GM13977 (cell line): ENCODE measurements at regions not wholly inside any gene's neighbourhood (a gene's known extent, or its start where the extent isn't known, plus 50 kb on each side); places are given as distances from the start of the nearest gene placed in this dataset.

Source experiments
- DNase-seq: peaks from one replicate; pipeline ENCODE4 v3.0.0; 2012; ENCODE audit warnings: low spot score
- in situ Hi-C: fragments of 300-500 bp; cut with MboI; formaldehyde crosslinking; loops from one replicate; pipeline ENCODE4 v1.12.0; 2022; ENCODE audit warnings: low sequenced_read_pairs, low pct_unique_long_range_greater_than_20kb, mixed read lengths, inconsistent platforms; ENCODE audit not compliant: unreplicated experiment
- TF ChIP-seq, protein P1 (sequence below): IDR thresholded peaks from 2 replicates; pipeline ENCODE4 v1.5.1; 2012; ENCODE audit warnings: mild to moderate bottlenecking, control low read depth; ENCODE audit not compliant: insufficient read depth; ENCODE audit errors: extremely low read depth, missing control alignments

DNA sequence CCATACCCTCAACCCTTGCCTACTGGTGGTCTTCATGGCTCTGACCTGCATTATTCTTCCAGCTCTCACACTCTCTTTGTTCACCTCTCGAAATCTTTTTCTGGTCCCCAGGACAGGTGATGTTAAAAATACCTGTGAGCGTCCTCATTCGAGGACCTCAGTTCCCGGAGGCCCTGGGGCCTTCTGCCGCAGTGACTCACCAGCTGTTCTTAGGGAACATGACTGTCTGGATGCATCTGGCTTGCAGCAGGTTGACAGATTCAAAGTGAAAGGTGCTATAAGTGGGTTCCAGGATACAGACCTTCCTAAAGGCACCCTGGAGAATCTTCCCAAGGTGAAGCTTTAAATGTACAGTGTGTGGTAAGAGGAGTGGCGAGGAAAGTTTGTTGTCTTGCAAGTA, 210.4 kb upstream of the KCNG1 start:
- DNase-seq, result no peak
- in situ Hi-C loops, result no loop called here
- TF ChIP-seq, protein P1, sequence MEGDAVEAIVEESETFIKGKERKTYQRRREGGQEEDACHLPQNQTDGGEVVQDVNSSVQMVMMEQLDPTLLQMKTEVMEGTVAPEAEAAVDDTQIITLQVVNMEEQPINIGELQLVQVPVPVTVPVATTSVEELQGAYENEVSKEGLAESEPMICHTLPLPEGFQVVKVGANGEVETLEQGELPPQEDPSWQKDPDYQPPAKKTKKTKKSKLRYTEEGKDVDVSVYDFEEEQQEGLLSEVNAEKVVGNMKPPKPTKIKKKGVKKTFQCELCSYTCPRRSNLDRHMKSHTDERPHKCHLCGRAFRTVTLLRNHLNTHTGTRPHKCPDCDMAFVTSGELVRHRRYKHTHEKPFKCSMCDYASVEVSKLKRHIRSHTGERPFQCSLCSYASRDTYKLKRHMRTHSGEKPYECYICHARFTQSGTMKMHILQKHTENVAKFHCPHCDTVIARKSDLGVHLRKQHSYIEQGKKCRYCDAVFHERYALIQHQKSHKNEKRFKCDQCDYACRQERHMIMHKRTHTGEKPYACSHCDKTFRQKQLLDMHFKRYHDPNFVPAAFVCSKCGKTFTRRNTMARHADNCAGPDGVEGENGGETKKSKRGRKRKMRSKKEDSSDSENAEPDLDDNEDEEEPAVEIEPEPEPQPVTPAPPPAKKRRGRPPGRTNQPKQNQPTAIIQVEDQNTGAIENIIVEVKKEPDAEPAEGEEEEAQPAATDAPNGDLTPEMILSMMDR, result no peak

DNA sequence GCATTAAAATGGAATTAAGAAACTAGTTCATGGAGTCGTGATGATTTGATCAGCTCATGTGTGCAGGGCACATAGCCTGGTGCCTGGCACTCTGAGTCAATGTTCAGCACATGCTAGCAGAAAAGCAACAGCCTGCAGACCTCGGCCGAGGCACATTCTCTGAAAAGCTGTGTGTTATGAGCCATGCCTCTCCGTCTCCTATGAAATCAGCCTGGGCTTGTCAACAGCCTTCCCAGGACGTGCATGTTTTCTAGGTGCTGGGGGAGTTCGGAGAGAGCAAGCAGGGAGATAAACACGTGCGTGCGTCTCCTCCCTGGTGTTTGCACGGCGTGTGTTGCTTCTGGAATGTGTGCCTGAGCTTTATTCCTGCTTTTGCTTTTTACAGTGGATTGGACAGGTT, 207.8 kb upstream of the KCNG1 start:
- TF ChIP-seq, protein P1, result no peak
- in situ Hi-C loops, result no loop called here

DNA sequence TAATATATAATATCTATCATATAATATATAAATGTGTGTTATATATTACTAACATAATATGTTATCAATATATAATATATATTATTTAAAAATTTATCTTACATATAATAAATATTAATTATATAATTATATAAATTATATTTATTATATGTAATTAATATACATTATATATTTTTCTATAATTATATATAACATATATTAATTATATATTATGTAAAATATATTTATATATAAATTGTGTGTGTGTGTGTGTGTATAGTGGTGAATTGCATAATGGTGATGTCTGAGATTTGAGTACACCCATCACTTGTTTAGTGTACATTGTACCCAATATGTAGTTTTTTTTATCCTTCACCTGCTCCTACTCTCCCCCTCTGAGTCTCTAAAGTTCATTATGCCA, 205.9 kb upstream of the KCNG1 start:
- DNase-seq, result no peak
- TF ChIP-seq, protein P1, result no peak
- in situ Hi-C loops, result no loop called here

More for the DNA sequence above, 207.8 kb upstream of the KCNG1 start:
- no peak for DNase-seq

DNA sequence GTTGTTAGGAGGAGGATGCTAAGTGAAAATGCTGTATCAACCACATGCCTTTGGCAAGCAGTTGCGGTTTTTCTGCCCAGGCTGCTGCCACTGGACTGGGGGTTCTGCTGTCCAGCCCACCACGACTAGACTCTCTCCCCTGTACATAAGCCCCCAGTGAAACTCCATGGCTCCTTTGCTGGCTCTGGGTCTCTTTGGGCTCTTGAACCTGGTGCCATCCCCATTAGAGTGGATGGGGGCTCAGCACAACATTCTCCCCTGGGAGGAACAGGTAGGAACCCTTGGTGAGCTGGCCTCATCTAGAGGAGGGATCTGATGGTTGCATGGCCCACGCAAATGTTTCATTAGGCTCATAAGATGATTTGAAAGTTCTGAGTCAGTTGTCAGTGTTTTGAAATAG, 204.8 kb upstream of the KCNG1 start:
- no peak for DNase-seq
- TF ChIP-seq, protein P1, result no peak
- in situ Hi-C loops, result no loop called here

DNA sequence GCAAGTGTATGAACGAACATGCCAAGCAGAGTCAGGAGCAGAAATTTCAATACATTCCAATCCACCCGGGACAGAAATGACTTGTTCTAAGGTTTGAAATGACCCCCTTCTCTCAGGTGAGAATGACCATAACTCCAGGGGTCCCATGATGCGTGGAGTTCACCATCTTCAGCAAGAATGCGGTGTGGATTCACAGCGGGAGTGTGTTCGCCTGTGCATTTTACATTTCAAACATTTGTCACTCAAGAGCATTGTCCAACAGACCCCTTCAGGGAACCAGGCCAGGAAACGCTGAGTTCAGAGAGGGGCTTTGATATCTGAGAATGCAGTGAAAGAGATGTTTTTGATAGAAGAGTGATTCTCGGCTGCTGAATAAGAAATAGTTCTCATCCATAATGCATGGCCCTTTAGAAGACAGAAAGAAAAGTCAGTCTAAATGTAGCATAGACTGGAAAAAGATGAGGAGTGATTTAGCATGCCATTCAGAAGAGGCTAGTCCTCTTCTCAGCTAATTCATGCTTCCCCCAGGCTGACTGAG, 200.3 kb upstream of the KCNG1 start:
- in situ Hi-C loops, result no loop called here
- TF ChIP-seq, protein P1, result no peak

DNA sequence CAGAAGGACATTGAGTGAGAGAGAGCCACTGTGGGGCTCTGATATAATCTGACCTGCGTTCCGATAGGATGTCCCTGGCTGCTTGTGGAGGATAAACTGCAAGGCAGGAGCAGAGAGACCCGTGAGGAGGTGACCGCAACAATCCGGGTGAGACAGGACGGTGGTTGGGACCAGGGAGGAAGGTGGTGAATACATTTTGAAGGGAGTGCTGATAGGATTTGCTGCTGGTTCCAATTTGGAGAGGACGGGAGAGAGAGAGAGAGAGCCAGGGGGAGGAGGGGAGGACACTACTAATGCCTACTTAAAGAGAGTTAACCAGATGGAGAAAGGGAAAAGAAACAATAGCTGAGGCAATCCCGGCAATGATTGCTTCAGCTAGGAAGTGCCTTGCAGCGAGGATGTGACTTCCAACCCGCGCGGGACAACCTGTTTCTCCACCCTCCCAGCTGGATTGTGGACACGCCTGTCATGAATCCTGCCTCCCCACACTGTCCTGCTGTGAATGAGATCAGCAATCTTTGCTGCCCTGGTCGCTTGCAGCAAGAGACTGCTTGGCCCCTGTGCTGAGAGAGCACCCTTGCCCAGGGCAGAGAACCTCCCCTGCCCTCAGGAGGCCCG, 199.0 kb upstream of the KCNG1 start:
- DNase-seq, result no peak
- in situ Hi-C loops, result no loop called here
- TF ChIP-seq, protein P1, result no peak

More for the DNA sequence above, 200.3 kb upstream of the KCNG1 start:
- no peak for DNase-seq
